NB4 (cell line): ENCODE measurements at regions not wholly inside any gene's neighbourhood (a gene's known extent, or its start where the extent isn't known, plus 50 kb on each side); places are given as distances from the start of the nearest gene placed in this dataset.

ENCODE experiments used
- DNase-seq: peaks from one replicate; pipeline ENCODE4 v3.0.0; 2010; ENCODE audit warnings: low read depth
- H3K4me3 ChIP-seq: one replicate; pipeline ENCODE4 v1.5.1; 2011; ENCODE audit warnings: mild to moderate bottlenecking, low read depth, low read length, moderate library complexity
- MYC ChIP-seq: IDR thresholded peaks from 2 replicates; pipeline ENCODE4 v1.6.1; 2011; ENCODE audit warnings: low read depth, low read length
- POLR2A ChIP-seq: IDR thresholded peaks from 2 replicates; pipeline ENCODE4 v1.6.1; 2011; ENCODE audit warnings: mild to moderate bottlenecking; ENCODE audit not compliant: insufficient read length; ENCODE audit errors: extremely low read depth
- TF ChIP-seq, protein P1 (sequence below): IDR thresholded peaks from one replicate; pipeline ENCODE4 v1.5.1; 2012; ENCODE audit warnings: low read depth, low read length
- TF ChIP-seq, protein P2 (sequence below): IDR thresholded peaks from 2 replicates; pipeline ENCODE4 v1.6.1; 2011; ENCODE audit warnings: low read depth, low read length

DNA sequence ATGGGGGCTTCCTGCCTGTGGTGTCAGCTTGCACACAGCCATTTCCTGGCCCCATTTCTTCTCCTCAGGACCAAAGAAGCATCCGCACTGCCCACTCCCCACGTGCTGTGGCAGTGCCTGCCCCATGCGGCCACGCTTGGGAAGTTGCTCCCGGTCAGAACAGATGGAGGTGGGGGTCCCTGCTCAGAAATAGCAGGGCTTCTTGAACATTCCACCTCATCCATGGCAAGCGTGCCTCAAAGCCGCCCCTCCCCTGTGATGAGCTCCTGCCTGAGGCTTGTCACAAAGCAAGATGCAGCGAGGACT, 238.2 kb downstream of the SYK start:
- no peak for DNase-seq
- H3K4me3 ChIP-seq = no peak overlapping the region
- TF ChIP-seq, protein P1, sequence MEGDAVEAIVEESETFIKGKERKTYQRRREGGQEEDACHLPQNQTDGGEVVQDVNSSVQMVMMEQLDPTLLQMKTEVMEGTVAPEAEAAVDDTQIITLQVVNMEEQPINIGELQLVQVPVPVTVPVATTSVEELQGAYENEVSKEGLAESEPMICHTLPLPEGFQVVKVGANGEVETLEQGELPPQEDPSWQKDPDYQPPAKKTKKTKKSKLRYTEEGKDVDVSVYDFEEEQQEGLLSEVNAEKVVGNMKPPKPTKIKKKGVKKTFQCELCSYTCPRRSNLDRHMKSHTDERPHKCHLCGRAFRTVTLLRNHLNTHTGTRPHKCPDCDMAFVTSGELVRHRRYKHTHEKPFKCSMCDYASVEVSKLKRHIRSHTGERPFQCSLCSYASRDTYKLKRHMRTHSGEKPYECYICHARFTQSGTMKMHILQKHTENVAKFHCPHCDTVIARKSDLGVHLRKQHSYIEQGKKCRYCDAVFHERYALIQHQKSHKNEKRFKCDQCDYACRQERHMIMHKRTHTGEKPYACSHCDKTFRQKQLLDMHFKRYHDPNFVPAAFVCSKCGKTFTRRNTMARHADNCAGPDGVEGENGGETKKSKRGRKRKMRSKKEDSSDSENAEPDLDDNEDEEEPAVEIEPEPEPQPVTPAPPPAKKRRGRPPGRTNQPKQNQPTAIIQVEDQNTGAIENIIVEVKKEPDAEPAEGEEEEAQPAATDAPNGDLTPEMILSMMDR = no peak
- no peak for TF ChIP-seq MYC
- TF ChIP-seq, protein P2, sequence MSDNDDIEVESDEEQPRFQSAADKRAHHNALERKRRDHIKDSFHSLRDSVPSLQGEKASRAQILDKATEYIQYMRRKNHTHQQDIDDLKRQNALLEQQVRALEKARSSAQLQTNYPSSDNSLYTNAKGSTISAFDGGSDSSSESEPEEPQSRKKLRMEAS = no peak
- no peak for TF ChIP-seq POLR2A

DNA sequence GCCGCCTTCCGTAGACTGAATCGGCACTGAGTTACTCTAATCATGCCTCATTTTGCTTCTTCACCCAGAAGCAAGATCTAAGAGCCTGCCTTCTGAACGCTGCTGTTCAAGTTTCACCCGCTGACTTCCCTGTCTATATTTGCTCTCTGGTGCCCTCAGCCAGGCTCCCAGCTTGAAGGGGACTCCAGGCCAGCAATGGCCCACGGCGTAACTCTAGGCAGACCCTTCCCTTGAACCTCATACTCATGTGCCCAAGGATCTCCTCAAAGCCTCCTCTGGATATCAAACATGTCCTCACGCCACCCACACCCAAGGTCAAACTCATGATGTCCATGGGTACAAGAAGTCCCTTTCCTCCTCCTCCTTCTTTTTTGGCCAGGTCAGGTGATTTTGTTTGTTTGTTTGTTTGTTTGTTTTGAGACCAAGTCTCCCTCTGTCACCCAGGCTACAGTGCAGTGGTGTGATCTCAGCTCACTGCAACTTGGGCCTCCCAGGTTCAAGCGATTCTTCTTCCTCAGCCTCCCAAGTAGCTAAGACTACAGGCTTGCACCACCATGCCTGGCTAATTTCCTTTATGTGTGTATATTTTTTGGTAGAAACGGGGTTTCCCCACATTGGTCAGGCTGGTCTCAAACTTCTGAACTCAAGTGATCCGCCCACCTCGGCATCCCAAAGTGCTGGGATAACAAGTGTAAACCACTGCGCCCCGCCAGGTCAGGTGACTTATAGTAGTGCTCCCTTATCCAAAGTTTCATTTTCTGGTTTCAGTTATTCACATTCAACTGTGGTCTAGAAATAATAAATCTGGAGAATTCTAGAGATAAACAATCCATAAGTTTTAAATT, 239.0 kb downstream of the SYK start:
- TF ChIP-seq, protein P1 = no peak
- TF ChIP-seq POLR2A = no peak
- no peak for TF ChIP-seq MYC
- TF ChIP-seq, protein P2 = no peak
- DNase-seq = no peak
- no peak overlapping the region for H3K4me3 ChIP-seq

DNA sequence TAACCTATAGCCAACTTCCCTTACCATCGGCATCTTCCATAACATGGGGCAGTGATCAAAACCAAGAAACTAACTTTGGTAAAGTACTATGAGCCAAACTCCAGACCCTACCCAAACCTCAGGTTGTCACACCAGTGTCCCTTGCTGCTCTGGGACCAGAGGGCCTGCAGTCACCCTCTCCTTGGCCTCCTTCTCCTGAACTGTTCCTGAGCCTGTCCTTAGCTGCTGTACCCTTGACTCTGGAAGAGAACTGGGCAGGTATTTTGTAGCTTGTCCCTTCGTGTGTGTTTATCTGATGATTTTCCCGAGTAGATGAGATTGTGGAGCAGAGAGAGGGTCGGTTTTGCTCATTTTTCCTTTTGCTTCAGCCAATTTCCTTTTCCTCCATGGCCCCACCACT, 240.4 kb downstream of the SYK start:
- TF ChIP-seq MYC = no peak
- TF ChIP-seq POLR2A = no peak
- TF ChIP-seq, protein P2 = no peak
- TF ChIP-seq, protein P1 = no peak
- DNase-seq = no peak
- no peak overlapping the region for H3K4me3 ChIP-seq

DNA sequence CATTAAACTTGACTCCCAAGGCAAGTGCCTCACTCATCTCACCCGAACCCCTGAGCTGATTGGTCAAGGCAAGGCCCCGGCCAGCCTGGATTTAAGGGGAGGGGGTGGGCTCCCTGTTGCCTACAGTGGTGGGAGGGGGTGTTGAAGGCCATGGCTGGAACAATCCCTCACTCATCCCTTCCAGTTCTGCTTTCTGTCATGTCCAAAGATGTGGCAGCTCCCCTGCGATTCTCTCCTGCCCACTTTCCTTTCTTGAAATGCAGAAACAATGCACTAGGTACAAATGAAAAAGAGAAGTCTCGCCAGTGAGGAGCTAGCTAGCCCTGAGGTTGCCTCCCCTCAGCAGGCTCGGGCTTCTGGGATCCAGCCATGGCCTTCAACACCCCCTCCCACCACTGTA, 240.9 kb downstream of the SYK start:
- TF ChIP-seq, protein P1 = no peak
- TF ChIP-seq, protein P2 = no peak
- TF ChIP-seq POLR2A (no peak), MYC (no peak)
- no peak for DNase-seq
- no peak overlapping the region for H3K4me3 ChIP-seq

DNA sequence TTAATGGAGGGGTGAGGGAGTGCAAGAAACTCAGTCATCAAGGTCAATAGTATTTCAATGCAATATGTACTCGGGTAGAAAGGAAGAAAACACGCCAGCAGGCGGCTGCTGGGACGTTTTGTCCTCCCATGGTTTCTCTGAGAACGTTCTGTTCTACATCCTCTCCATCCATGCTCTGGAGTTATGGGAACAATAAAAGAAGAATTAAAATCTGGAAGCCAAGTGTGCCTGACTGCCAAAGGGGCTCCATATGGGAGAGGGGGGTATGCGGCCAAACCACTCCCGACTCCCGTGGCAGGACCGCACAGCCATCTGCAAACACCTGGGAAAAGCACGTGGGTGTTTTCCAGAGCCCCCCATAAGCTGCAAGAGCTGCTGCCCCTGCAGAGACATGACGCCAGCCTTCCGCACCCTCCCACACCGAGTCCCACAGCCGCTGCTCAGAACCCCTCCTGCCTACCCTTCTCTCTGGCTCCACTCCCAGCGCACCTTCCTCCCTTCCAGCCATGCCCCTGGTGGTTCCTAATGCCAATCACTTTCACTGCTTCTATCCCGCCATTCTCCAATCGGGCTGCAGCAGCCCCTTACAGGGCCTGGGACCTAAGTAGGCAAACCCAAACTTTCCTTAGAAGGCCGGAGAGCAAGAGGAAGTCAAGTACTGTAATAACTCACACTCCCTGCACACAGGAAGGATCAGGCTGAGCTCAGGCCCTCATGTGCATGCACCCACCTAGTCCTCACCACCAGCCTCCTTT, 241.6 kb downstream of the SYK start:
- no peak for DNase-seq
- TF ChIP-seq POLR2A (no peak), MYC (no peak)
- TF ChIP-seq, protein P1 = no peak
- TF ChIP-seq, protein P2 = no peak

More for the DNA sequence above, 241.6 kb downstream of the SYK start:
- H3K4me3 ChIP-seq = no peak overlapping the region
